ENCODE measurements at regions not wholly inside any gene's neighbourhood (a gene's known extent, or its start where the extent isn't known, plus 50 kb on each side); places are given as distances from the start of the nearest gene placed in this dataset.

- Histone ChIP-seq H3K27me3 (replicated peaks; ENCODE audit: insufficient read depth) (no peaks in the 10 kb centered on the region), H2AFZ (no peak overlapping the region), H3F3A (ENCODE audit: insufficient read depth) (peaks cover 28% of the 10 kb centered on the region), H3K9me3 (ENCODE audit: low read depth) (no peaks in the 10 kb centered on the region), H4K20me1 (ENCODE audit: insufficient read depth) (no peaks in the 10 kb centered on the region), H3K36me3 (ENCODE audit: low read depth) (no peaks in the 10 kb centered on the region), H3K79me2 (ENCODE audit: insufficient read depth) (no peaks in the 10 kb centered on the region), H3K9me2 (ENCODE audit: insufficient read depth) (peaks cover 3% of the 10 kb centered on the region; the same call in 1 of the 2 replicates), H3K4me2 (ENCODE audit: unreplicated experiment) (peak overlapping the region; percentile 87), H3K27ac (peak overlapping the region; percentile 90), H3K4me1 (ENCODE audit: insufficient read depth) (peaks cover 32% of the 10 kb centered on the region), H3K4me3 (no peak overlapping the region; the same call in 1 of the 2 replicates), H3K9ac (no peak overlapping the region)
- in situ Hi-C loops (cut with MboI) = loop anchor here (10.0 to 25.0 kb wide), 2 partner anchors 422 to 580 kb away; no protein-coding TSS in a partner anchor
- no peak for TF ChIP-seq EZH2phosphoT487 (IDR thresholded peaks at IDR 0.05; ENCODE audit: insufficient read depth, low read depth)
- no peak for TF ChIP-seq EZH2 (IDR thresholded peaks at IDR 0.05; ENCODE audit: insufficient read depth, poor library complexity, severe bottlenecking)
- peak; percentile 82 for DNase-seq
These were observed 139.0 kb downstream of the DCK start for GRCh38 chr4:71132486-71132885.

- WGBS, 2 experiments (ENCODE audit: low coverage in 1 of 2, low lambda C conversion rate in 2 of 2, missing lambda C conversion rate in 2 of 2) = 78 to 80% methylated on average over 6 of the region's 6 CpGs
- Histone ChIP-seq H4K20me1 (ENCODE audit: insufficient read depth) (no peaks in the 10 kb centered on the region), H3F3A (ENCODE audit: insufficient read depth) (peaks cover 28% of the 10 kb centered on the region), H3K9me3 (ENCODE audit: low read depth) (no peaks in the 10 kb centered on the region), H3K4me2 (ENCODE audit: unreplicated experiment) (no peak overlapping the region), H3K36me3 (ENCODE audit: low read depth) (no peaks in the 10 kb centered on the region), H3K27me3 (replicated peaks; ENCODE audit: insufficient read depth) (no peaks in the 10 kb centered on the region), H3K79me2 (ENCODE audit: insufficient read depth) (no peaks in the 10 kb centered on the region), H3K9me2 (ENCODE audit: insufficient read depth) (peaks cover 3% of the 10 kb centered on the region; the same call in 1 of the 2 replicates), H3K4me3 (no peak overlapping the region), H2AFZ (no peak overlapping the region), H3K4me1 (ENCODE audit: insufficient read depth) (peaks cover 32% of the 10 kb centered on the region), H3K9ac (no peak overlapping the region), H3K27ac (no peak overlapping the region)
- TF ChIP-seq EZH2phosphoT487 (IDR thresholded peaks at IDR 0.05; ENCODE audit: insufficient read depth, low read depth) (no peak), EZH2 (IDR thresholded peaks at IDR 0.05; ENCODE audit: insufficient read depth, poor library complexity, severe bottlenecking) (no peak)
- in situ Hi-C loops (cut with MboI) = loop anchor here (10.0 to 25.0 kb wide), 2 partner anchors 421 to 579 kb away; no protein-coding TSS in a partner anchor
- peak; percentile 44 for DNase-seq
These were observed 140.0 kb downstream of the DCK start for GRCh38 chr4:71133491-71133890.

- Histone ChIP-seq H3K4me2 (ENCODE audit: unreplicated experiment) (no peak overlapping the region), H3K79me2 (ENCODE audit: insufficient read depth) (no peaks in the 10 kb centered on the region), H3K27me3 (replicated peaks; ENCODE audit: insufficient read depth) (no peaks in the 10 kb centered on the region), H3K9me3 (ENCODE audit: low read depth) (no peaks in the 10 kb centered on the region), H3K9me2 (ENCODE audit: insufficient read depth) (peaks cover 3% of the 10 kb centered on the region; the same call in 1 of the 2 replicates), H3K9ac (no peak overlapping the region), H3F3A (ENCODE audit: insufficient read depth) (peaks cover 20% of the 10 kb centered on the region), H3K27ac (no peak overlapping the region), H3K4me3 (no peak overlapping the region), H3K4me1 (ENCODE audit: insufficient read depth) (peaks cover 23% of the 10 kb centered on the region), H2AFZ (no peak overlapping the region), H4K20me1 (ENCODE audit: insufficient read depth) (no peaks in the 10 kb centered on the region), H3K36me3 (ENCODE audit: low read depth) (no peaks in the 10 kb centered on the region)
- in situ Hi-C loops (cut with MboI) = loop anchor here (10.0 to 25.0 kb wide), 2 partner anchors 419 to 576 kb away; no protein-coding TSS in a partner anchor
- DNase-seq = no peak
- WGBS, 2 experiments (ENCODE audit: low coverage in 1 of 2, low lambda C conversion rate in 2 of 2, missing lambda C conversion rate in 2 of 2) = 100% methylated on average over 1 of the region's 1 CpG
- TF ChIP-seq EZH2phosphoT487 (IDR thresholded peaks at IDR 0.05; ENCODE audit: insufficient read depth, low read depth) = no peak
- TF ChIP-seq EZH2 (IDR thresholded peaks at IDR 0.05; ENCODE audit: insufficient read depth, poor library complexity, severe bottlenecking) = no peak
These were observed 142.6 kb downstream of the DCK start for GRCh38 chr4:71136071-71136470.

GRCh38 chr4:71138007-71138615, 144.7 kb downstream of the DCK start:
- Histone ChIP-seq H3K27me3 (replicated peaks; ENCODE audit: insufficient read depth) (no peaks in the 10 kb centered on the region), H3F3A (ENCODE audit: insufficient read depth) (0 out of 2 replicates have a peak, but pooled peaks cover 1% of the 10 kb centered on the region), H3K4me1 (ENCODE audit: insufficient read depth) (peaks cover 3% of the 10 kb centered on the region), H3K4me2 (ENCODE audit: unreplicated experiment) (no peak overlapping the region), H3K36me3 (ENCODE audit: low read depth) (no peaks in the 10 kb centered on the region), H3K79me2 (ENCODE audit: insufficient read depth) (no peaks in the 10 kb centered on the region), H3K4me3 (no peak overlapping the region), H4K20me1 (ENCODE audit: insufficient read depth) (no peaks in the 10 kb centered on the region), H3K9ac (no peak overlapping the region), H3K9me3 (ENCODE audit: low read depth) (no peaks in the 10 kb centered on the region), H2AFZ (no peak overlapping the region), H3K27ac (no peak overlapping the region), H3K9me2 (ENCODE audit: insufficient read depth) (peaks cover 2% of the 10 kb centered on the region; the same call in 1 of the 2 replicates)
- in situ Hi-C loops (cut with MboI) = loop anchor here (10.0 to 25.0 kb wide), 2 partner anchors 417 to 574 kb away; no protein-coding TSS in a partner anchor
- TF ChIP-seq EZH2 (IDR thresholded peaks at IDR 0.05; ENCODE audit: insufficient read depth, poor library complexity, severe bottlenecking) (no peak), EZH2phosphoT487 (IDR thresholded peaks at IDR 0.05; ENCODE audit: insufficient read depth, low read depth) (no peak)
- no peak for DNase-seq
- WGBS, 2 experiments (ENCODE audit: low coverage in 1 of 2, low lambda C conversion rate in 2 of 2, missing lambda C conversion rate in 2 of 2) = 45 to 49% methylated on average over 4 of the region's 4 CpGs

Measured in GM23248 (cell line).